Urothelium cell line (cell line): ENCODE measurements at regions not wholly inside any gene's neighbourhood (a gene's known extent, or its start where the extent isn't known, plus 50 kb on each side); places are given as distances from the start of the nearest gene placed in this dataset.
"Not testable (repeated sequence)": the region's sequence is repeated elsewhere in the genome, so short reads cannot be mapped to it uniquely, and the experiment has no call there.

Source experiments
- DNase-seq: peaks from one replicate; pipeline ENCODE4 v3.0.0; 2011; ENCODE audit warnings: low spot score, mixed read lengths
- FAIRE-seq: peaks from 2 replicates; lab custom pipeline; 2011; peaks lifted over from hg19 to GRCh38; lab: Jason Lieb, UNC

GRCh38 chr21:14757533-14758327, 211.6 kb upstream of the SAMSN1 start:
- FAIRE-seq (no peak), DNase-seq (no peak)

DNA sequence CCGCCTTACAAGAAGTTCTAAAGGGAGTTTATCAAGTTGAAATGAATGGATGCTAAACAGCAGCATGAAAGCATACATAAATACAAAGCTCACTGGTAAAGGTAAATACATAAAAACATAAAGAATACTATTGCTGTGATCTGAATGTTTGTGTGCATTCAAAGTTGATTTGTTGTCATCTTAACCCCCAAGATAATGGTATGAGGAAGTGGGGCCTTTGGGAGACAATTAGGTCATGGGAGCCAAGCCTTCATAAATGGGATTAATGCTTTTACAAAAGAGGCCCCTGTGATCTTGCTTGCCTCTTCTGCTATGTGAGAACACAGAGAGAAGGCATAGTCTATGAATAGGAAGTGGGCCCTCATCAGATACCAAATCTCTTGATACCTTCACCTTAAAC, 209.0 kb upstream of the SAMSN1 start:
- DNase-seq = no peak
- no peak for FAIRE-seq

DNA sequence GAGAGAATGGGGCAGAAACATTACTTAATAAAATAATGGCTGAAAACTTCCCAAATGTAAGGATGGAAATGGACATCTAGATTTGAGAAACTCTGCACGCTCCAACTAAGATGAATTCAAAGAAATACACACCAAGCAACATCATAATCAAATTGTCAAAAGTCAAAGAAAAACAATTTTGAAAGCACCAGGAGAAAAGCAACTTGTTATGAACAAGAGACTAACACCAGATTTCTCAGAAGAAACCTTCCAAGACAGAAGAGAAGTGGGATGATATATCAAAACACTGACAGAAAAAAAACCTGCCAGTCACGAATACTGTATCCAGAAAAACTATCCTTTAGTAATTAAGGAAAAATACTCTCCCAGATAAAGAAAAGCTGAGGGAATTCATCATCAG, 208.6 kb upstream of the SAMSN1 start:
- no peak for FAIRE-seq
- no peak for DNase-seq

DNA sequence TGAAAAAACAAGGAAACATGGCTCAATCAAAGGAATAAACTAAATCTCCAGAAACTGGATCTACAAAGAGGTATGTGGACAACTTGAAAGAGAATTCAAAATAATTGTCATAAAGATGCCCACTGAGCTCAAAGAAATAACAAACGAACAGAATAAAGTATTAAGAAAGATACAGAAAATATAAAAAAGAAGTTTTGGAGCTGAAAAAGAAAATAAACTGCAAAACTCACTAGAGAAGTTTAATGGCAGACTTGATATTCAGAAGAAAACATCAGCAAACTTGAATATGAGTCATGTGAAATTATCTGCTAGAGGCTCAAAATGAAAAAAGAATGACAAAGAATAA, 208.1 kb upstream of the SAMSN1 start:
- FAIRE-seq = no peak
- DNase-seq = no peak

DNA sequence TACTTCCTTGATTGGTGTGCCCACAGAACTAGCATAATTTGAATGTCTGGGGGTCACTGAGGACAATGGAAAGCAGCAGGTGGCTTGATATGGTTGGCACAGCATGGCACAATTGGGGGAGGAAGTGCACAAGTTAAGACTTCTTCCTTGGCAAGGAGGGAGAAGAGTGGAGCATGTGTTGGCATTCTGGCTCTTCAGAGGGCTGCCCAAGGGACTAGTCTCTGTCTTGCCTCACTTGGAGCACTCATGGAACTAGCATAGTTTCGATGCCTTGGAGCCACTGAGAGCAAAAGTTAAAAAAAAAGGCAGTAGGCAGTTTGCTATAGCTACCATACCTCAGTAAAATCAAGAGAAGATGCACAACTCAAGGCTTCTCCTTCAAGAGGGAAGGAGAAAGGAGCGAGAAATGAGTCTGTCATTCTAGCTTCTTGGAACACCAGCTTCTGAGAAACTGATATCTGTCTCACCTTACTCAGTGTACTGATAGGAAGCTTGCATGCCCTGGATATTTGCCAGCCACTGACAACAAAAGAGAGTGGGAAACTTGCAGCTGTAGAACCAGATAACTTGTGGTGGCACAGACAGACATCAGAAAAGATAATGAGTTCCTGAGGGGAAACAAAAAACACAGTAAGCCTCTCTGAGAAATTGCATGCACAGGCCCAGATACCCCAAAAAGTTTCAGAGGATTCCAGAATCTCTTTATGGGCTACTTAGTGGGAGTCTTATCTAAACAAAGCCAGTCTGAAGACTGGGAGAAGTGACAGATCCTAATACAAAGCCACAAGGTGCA, 207.5 kb upstream of the SAMSN1 start:
- FAIRE-seq = no peak
- DNase-seq = no peak

- DNase-seq (no peak), FAIRE-seq (no peak)
These were observed 207.0 kb upstream of the SAMSN1 start for GRCh38 chr21:14753069-14753465.

DNA sequence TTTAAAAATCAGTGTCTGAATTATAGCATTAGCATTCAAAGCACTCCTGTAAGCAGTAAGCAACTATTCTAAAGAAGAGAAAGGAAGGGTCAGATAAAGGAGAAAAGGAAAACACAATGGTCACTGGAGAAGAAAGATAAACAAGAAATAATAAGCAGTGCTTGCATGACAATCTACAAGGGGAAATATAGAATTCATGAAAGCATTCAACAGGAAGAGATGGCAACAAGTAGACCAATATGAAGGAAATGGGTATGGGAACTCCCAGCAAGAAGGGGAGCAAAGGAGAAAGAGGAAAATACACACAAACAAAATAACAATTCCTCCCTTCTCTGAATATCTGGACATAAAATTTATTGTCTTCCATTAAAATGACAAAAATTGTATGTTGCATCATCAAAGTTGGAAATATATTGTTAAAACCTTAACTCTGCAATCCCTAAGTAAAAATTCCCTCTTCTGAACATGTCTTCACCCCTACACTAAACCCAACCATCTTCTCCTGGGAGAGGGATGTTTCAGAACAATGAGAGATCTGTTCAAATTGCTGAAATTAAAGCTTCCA, 206.3 kb upstream of the SAMSN1 start:
- FAIRE-seq = no peak

DNA sequence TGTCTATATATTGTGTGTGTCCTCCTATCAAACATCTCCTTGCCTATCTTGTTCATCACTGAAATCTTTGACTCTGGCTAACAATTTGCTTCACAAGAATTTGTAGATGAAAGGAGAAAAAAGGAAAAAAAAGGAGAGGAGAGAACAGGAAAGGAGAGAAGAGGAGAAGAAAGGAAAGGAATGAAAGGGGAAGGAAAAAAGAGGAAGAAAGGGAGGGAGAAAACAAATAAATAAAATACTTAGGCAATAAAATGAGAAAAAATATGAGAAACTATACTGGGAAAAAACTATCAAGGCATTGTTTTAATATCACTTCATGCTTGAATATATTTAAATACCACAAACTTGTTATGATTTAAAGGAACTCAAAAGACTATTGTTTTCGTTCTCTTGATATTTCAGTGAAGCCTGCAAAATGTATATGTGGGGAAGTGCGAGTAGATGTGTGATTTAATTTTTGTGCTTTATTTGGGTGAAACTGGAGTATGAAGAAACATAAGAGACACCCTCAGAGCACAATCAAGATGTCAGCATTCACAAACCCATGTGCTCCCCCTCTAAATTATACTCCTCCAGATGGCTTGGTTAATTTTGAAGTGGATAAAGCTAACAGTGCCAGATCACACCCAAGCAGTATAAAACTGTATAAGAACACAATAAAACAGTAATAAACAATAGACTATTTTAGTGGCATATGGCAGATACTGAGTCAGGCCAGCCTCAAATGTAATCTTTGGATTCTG, 205.7 kb upstream of the SAMSN1 start:
- FAIRE-seq (no peak), DNase-seq (no peak)

More for the DNA sequence above, 206.3 kb upstream of the SAMSN1 start:
- DNase-seq = no peak

DNA sequence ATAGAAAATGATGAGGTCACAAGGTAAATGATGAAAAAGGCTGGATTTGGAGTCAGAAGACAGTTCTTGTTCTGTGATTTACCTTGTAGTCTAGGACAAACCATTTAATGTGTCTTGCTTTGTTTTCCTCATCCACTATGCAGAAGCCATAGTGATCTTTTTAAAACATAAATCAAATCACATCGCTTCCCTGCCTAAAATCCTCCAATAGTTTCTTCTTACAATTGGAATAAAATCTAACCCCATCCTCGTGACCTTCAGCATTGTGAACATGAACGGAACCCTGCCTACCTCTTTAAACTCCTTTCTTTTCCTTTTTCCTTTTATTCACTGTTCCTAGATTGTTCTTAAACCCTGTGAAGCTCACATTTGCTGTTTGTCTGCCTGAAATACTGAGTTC, 204.9 kb upstream of the SAMSN1 start:
- no peak for FAIRE-seq

GRCh38 chr21:14750041-14750440, 203.9 kb upstream of the SAMSN1 start:
- no peak for DNase-seq
- no peak for FAIRE-seq

More for the DNA sequence above, 204.9 kb upstream of the SAMSN1 start:
- no peak for DNase-seq

DNA sequence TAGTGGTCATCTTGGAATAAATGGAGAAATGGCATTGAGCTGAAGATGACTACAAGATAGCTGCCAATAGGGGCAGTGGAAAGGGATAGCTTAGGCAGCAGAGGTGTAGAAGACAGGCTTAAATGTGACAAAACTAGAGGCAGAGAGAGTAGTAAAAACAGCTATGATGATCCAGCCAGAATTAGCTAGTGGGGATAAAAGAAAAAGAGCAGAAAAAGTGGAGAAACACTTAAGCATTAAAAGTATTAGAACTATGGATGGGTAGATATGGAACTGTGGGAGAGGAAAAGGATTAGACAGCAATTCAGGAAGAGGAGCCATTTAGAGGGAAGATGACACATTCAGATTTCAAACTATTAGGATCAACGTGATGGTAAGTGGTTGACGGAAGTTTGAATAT, 202.5 kb upstream of the SAMSN1 start:
- DNase-seq (no peak), FAIRE-seq (no peak)

- DNase-seq (no peak), FAIRE-seq (no peak)
These were observed 198.3 kb upstream of the SAMSN1 start for GRCh38 chr21:14744368-14744767.

- FAIRE-seq (no peak), DNase-seq (no peak)
These were observed 196.0 kb upstream of the SAMSN1 start for GRCh38 chr21:14742119-14742518.

DNA sequence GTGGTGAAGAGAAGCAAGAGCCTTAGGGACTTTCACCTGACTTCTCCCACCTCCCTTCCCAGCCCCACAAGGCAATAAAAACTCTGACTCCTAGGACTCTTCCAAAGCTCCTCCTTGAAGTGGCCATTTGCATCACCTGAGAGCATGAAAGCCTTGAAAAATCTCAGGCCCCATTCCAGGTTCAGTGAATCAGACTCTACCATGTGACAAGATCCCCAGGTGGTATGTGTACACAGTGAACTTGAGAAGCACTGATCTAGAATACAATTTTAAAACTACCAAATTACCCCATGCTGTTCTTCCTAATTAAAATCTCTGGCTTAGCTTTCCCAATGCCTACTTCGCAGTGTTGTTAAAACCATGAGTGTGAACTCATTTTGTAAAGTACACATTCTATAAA, 195.1 kb upstream of the SAMSN1 start:
- FAIRE-seq (no peak), DNase-seq (no peak)

DNA sequence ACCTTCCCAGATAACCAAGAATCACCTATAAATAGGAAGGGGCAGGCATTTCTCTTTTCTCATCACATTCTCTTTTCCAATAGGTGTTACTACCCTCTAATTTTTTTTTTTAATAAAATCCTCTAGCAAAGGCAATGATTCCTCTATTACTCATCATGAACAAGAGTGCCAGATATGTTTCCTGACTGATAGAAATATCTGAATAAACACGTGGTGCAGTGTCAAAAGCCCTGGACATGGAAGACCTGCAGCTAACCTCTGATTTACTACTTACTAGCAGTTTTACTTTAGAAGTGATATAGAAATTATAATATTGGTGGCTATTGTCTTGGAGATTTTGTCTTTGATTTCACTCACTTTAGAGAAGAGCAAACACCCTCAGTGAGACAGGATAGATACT, 194.6 kb upstream of the SAMSN1 start:
- DNase-seq = no peak
- FAIRE-seq = no peak

GRCh38 chr21:14740116-14740515, 194.0 kb upstream of the SAMSN1 start:
- no peak for DNase-seq
- FAIRE-seq = no peak

- DNase-seq = no peak
- no peak for FAIRE-seq
These were observed 193.5 kb upstream of the SAMSN1 start for GRCh38 chr21:14739590-14739989.

- not testable (repeated sequence) for FAIRE-seq, DNase-seq
These were observed 192.5 kb upstream of the SAMSN1 start for GRCh38 chr21:14738576-14738975.

DNA sequence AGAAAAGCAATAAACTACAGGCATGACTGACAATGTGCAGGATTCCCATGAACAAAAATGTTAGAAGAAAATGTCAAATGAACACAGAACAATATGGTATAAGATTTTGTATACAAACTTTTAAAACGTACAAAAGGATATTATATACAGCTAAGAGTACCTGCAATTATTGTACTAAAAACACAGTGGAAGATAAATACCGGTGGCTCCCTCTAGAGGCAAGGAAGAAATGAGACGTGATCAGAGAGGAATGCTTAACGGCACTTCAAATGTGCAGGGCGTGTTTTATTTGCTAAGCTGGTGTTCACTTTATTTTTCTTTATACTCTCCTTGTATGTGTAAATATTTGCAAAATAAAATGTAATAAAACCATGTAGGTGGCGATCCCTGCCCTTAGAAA, 191.8 kb upstream of the SAMSN1 start:
- peak; percentile 23 for DNase-seq
- FAIRE-seq = no peak

GRCh38 chr21:14737284-14737691, 191.2 kb upstream of the SAMSN1 start:
- no peak for DNase-seq

GRCh38 chr21:14736672-14737071, 190.6 kb upstream of the SAMSN1 start:
- FAIRE-seq (no peak), DNase-seq (no peak)

More at GRCh38 chr21:14737284-14737691, 191.2 kb upstream of the SAMSN1 start:
- no peak for FAIRE-seq
